Stimulated activated CD8-positive, alpha-beta memory T cell treated with anti-CD3 and anti-CD28 coated beads, Interleukin-2, amount 100 ng/mL, for 1 hour (primary cell): ENCODE measurements at regions not wholly inside any gene's neighbourhood (a gene's known extent, or its start where the extent isn't known, plus 50 kb on each side); places are given as distances from the start of the nearest gene placed in this dataset.

Experiments
- DNase-seq, 2 donors: peaks; one replicate each; pipeline ENCODE4 v3.0.0-alpha.2; 2020; ENCODE audit warnings: low read depth in 2 of 2

GRCh38 chr13:73625562-73626339, 508.5 kb downstream of the KLF12 start:
- no peak for DNase-seq

- no peak for DNase-seq
These were observed 510.9 kb downstream of the KLF12 start for GRCh38 chr13:73623281-73623680.

- DNase-seq: no peak
These were observed 511.8 kb downstream of the KLF12 start for GRCh38 chr13:73622381-73622780.

- DNase-seq: no peak
These were observed 515.8 kb downstream of the KLF12 start for GRCh38 chr13:73618275-73618865.

GRCh38 chr13:73616861-73617260, 517.3 kb downstream of the KLF12 start:
- DNase-seq: no peak

DNA sequence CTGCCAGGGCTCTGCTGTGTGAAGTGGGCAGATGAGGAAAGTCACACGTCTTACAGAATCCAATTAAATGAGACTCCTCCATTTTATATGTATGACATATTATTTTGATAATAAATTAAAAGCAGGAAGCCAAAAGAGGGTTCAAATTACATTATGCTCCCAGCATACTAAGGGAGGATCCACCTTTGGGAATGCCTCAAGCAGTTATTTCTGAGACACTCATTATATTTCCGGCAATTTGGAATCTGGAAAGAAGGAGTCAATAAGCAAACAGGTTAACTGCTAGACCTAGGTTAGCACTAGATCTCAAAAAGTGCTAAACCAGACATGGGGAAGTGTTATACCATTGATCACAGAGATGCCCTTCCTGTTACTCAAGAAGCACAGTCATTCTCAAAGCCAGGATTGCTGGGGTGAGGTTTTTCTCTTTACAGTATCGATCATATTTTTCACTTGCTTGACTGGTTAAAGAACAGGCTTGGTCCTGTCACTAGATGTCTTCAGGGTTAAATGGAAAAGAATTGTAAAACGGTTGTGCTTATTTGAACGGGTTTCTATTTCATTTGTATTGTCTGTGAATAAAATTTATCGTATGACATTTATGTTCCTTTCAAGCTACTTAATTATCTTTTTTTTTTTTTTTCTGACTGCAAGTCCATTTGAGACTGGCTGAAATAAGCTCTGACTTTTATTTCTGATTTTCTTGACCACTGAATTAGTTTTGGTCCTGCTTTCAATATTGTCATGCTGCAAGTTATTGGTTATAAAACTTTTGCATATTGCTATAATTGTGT, 523.2 kb downstream of the KLF12 start:
- DNase-seq: no peak

- no peak for DNase-seq
These were observed 525.3 kb downstream of the KLF12 start for GRCh38 chr13:73608711-73609485.

DNA sequence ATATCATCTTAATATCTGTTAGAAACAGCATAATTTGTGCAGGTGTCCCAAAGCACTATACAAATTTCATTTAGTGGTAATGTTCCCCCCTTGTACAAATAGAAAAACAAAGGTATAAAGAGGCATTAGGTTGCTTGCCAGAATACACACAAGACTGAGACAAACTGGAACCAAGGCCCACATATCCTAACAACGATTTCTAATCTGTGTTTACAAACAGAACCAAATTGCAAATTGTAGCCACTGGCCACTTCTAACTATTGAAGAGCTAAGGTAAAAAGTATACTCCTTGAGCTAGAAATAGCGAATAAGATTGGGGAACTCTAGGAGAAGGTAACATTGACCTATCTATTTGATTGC, 526.1 kb downstream of the KLF12 start:
- DNase-seq: no peak

DNA sequence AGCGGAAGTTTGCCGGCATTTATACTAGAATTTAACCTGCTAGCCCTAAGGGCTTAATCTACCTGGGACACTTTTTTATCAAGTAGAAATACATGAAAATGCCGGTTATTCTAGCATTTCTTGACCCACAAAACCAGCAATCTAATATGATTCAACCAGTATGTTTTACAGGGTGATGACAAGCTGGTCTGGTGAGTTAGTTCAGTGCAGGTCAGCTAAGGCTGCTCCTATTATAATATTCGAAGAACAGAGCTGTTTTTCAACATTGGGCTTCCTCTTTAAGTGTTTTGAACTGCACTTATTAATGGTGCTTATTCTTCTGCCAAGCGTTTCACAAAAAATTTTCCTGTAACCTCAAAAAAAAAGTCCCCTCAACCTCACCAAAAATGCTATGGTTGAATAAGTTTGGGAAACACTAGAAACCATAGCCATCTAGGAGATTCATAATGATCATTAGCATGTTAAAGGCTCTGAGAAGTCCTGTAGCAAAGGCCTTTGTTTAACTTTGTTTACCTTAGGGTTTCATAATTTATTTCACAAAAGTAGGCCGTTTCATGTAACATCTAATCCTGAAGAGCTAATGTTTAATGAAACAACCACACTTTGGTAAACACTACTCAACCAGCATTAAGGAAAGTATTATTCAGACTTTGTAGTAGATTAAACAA, 526.6 kb downstream of the KLF12 start:
- no peak for DNase-seq

DNA sequence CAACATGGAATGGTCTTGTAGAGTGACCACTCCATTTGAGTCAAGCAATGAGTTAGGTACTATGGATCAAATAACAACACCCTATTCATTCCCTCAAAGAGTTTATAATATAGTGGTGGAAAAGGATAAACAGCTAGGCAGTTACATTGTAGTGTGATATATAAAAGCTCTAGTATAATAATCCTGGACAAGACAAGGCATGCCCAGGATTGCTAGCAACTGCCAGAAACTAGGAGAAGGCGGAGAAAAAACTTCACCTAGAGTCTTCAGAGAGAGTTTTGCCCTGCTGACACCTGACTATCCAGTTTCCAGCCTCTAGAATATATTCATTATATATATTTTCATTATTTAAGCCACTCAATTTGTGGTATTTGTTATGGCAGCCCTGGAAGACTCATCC, 530.6 kb downstream of the KLF12 start:
- DNase-seq: no peak

DNA sequence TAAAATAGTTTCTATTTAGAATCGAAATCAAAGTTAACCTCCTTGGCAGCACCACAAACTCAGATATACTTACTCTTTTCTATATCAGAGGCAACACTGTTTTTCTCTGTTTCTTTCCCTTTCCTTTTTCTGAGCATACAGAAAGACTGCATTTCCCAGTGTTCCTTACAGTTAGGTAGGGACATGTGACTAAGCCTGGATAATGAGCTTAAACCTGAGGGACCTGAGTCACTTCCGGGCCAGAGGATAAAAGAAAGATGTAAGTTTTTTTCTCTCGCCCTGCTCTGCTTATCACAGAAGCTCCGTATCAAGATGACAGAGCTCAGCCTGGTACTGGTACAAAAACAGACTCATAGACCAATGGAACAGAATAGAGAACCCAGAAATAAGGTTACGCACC, 531.9 kb downstream of the KLF12 start:
- no peak for DNase-seq

- no peak for DNase-seq
These were observed 532.5 kb downstream of the KLF12 start for GRCh38 chr13:73601708-73602107.

- DNase-seq: no peak
These were observed 534.7 kb downstream of the KLF12 start for GRCh38 chr13:73599232-73600128.

DNA sequence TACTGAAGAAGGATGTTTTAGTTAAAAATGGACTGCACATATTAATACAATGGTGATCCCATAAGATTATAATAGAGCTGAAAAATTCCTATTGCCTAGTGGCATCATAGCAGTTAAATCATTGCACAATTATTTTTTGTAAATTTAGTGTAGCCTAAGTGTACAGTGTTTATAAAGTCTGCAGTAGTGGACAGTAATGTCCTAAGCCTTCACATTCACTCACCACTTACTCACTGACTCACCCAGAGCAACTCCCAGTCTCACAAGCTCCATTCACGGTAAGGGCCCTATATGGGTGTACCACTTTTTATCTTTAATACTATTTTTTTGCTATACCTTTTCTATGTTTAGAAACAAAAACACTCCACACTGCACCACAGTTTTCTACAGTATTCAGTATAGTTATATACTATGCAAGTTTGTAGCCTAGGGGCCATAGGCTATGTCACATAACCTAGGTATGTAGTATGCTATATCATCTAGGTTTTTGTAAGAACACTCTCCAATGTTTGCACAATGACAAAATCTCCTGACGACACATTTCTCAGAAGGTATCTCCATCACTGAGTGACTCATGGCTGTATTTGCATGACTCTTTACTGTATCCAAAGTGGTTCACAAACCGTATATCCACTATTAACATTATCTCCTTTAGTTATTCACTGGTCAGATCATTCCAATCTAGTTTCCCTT, 536.0 kb downstream of the KLF12 start:
- no peak for DNase-seq

GRCh38 chr13:73596382-73596781, 537.6 kb downstream of the KLF5 start:
- DNase-seq: no peak

- DNase-seq: no peak
These were observed 534.5 kb downstream of the KLF5 start for GRCh38 chr13:73593199-73593765.

- no peak for DNase-seq
These were observed 533.1 kb downstream of the KLF5 start for GRCh38 chr13:73591861-73592260.

DNA sequence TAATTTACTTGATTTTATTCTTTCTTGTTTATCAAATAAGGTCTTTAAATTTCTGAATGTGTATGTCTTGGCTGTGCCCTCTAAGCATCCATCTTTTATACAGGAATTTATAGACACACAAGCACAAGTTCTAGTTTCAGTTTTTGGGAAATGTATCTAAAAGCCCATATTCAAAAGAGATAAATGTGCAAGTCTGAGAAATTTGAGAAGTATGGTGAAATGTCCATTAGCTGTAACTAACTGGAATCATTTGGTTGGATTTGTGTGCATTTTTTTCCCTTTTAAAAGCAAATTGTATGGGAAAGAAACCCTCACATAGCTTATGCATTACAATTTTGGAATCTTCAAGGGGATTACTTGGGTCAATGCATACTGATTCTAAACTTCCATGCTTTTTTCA, 532.0 kb downstream of the KLF5 start:
- DNase-seq: no peak

- DNase-seq: no peak
These were observed 526.4 kb downstream of the KLF5 start for GRCh38 chr13:73585236-73585635.

DNA sequence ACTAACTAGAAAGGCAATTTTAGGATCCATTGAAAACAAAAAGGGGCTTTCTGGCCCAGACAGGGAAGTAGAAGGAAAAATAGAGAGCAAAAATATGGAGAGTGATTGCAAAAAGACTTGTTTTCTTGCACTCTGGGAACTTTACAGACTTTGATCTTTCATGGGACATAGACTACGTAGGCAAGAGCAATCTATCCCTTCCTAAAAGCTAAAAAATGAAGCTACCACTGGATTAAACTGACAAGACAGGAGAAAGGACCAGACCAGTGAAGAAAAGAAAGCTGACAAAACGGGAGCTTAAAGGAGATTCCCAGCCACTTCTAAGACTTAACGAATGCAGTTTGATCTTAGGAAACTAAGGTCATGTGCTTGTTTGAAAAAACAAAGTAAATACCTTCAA, 524.5 kb downstream of the KLF5 start:
- no peak for DNase-seq
